HG03575 (cell line): ENCODE measurements at regions not wholly inside any gene's neighbourhood (a gene's known extent, or its start where the extent isn't known, plus 50 kb on each side); places are given as distances from the start of the nearest gene placed in this dataset.

Source experiments
- ATAC-seq: cut with Tn5 transposase; IDR thresholded peaks from one replicate; pipeline ENCODE4 v1.9.1; 2021; ENCODE audit not compliant: unreplicated experiment, insufficient number of reproducible peaks, low FRiP score; ENCODE audit errors: extremely low read depth

GRCh38 chr18:43680096-43680495 is 402.8 kb upstream of the SYT4 start:
- ATAC-seq = no peak

GRCh38 chr18:43681661-43682060 is 404.4 kb upstream of the SYT4 start:
- ATAC-seq = no peak

GRCh38 chr18:43682196-43682595 is 404.9 kb upstream of the SYT4 start:
- no peak for ATAC-seq

GRCh38 chr18:43686709-43687108 is 409.4 kb upstream of the SYT4 start:
- ATAC-seq = no peak

- ATAC-seq = no peak
These were observed 414.9 kb upstream of the SYT4 start for GRCh38 chr18:43692099-43692690.

- ATAC-seq = no peak
These were observed 425.1 kb upstream of the SYT4 start for GRCh38 chr18:43702399-43702798.

GRCh38 chr18:43703050-43703449 is 425.8 kb upstream of the SYT4 start:
- ATAC-seq = no peak

GRCh38 chr18:43705850-43706249 is 428.6 kb upstream of the SYT4 start:
- no peak for ATAC-seq

- ATAC-seq = no peak
These were observed 432.8 kb upstream of the SYT4 start for GRCh38 chr18:43710135-43710534.

- ATAC-seq = no peak
These were observed 437.2 kb upstream of the SYT4 start for GRCh38 chr18:43714343-43715010.

- ATAC-seq = no peak
These were observed 442.0 kb upstream of the SYT4 start for GRCh38 chr18:43719267-43719795.

- ATAC-seq = no peak
These were observed 442.8 kb upstream of the SYT4 start for GRCh38 chr18:43720041-43720440.

GRCh38 chr18:43735570-43735969 is 458.3 kb upstream of the SYT4 start:
- ATAC-seq = no peak

- ATAC-seq = no peak
These were observed 467.9 kb upstream of the SYT4 start for GRCh38 chr18:43744960-43745745.

- no peak for ATAC-seq
These were observed 473.9 kb upstream of the SYT4 start for GRCh38 chr18:43751203-43751602.

- ATAC-seq = no peak
These were observed 474.5 kb upstream of the SYT4 start for GRCh38 chr18:43751835-43752234.

- no peak for ATAC-seq
These were observed 480.0 kb upstream of the SYT4 start for GRCh38 chr18:43757273-43757672.

GRCh38 chr18:43758734-43759133 is 481.4 kb upstream of the SYT4 start:
- no peak for ATAC-seq

GRCh38 chr18:43760010-43760409 is 482.7 kb upstream of the SYT4 start:
- ATAC-seq = no peak

GRCh38 chr18:43772907-43773306 is 495.6 kb upstream of the SYT4 start:
- no peak for ATAC-seq
